GM23338 (cell line): ENCODE measurements at regions not wholly inside any gene's neighbourhood (a gene's known extent, or its start where the extent isn't known, plus 50 kb on each side); places are given as distances from the start of the nearest gene placed in this dataset.

Experiments used
- ATAC-seq: fragments of 200-7000 bp; cut with Tn5 transposase; 3 replicates; pipeline ENCODE4 v1.9.1; 2020
- DNase-seq: peaks from one replicate; pipeline ENCODE4 v3.0.0-alpha.2; 2015; ENCODE audit warnings: low spot score
- H2AFZ ChIP-seq: fragments of 200-600 bp; sonication (generic); 2 replicates; pipeline ENCODE4 v1.8.0; 2016; ENCODE audit warnings: antibody characterized with exemption, mild to moderate bottlenecking, moderate library complexity
- H3F3A ChIP-seq: fragments of 200-600 bp; sonication (generic); replicated peaks from 2 replicates; pipeline ENCODE4 v1.8.0; 2017; ENCODE audit warnings: antibody characterized with exemption, mixed run types, low read depth
- H3K27ac ChIP-seq: fragments of 200-600 bp; sonication (generic); 2 replicates; pipeline ENCODE4 v1.6.1; 2016; ENCODE audit warnings: low read depth
- H3K27me3 ChIP-seq: fragments of 200-600 bp; sonication (generic); 2 replicates; pipeline ENCODE4 v1.8.0; 2016; ENCODE audit warnings: mild to moderate bottlenecking, mixed run types, moderate library complexity; ENCODE audit not compliant: insufficient read depth
- H3K36me3 ChIP-seq: fragments of 200-600 bp; sonication (generic); 2 replicates; pipeline ENCODE4 v1.8.0; 2016; ENCODE audit warnings: mild to moderate bottlenecking; ENCODE audit not compliant: insufficient read depth
- H3K4me1 ChIP-seq: fragments of 200-600 bp; sonication (generic); 2 replicates; pipeline ENCODE4 v1.8.0; 2016; ENCODE audit warnings: mild to moderate bottlenecking, moderate library complexity; ENCODE audit not compliant: insufficient read depth
- H3K4me2 ChIP-seq: fragments of 200-600 bp; sonication (generic); 2 replicates; pipeline ENCODE4 v1.7.1; 2017; ENCODE audit warnings: mixed run types
- H3K4me3 ChIP-seq: fragments of 200-600 bp; sonication (generic); 2 replicates; pipeline ENCODE4 v1.6.1; 2016; ENCODE audit warnings: mixed run types
- H3K79me2 ChIP-seq: fragments of 200-600 bp; sonication (generic); replicated peaks from 2 replicates; pipeline ENCODE4 v1.8.0; 2017; ENCODE audit warnings: mild to moderate bottlenecking; ENCODE audit not compliant: insufficient read depth
- H3K9me2 ChIP-seq: fragments of 200-600 bp; sonication (generic); 2 replicates; pipeline ENCODE4 v1.8.0; 2017; ENCODE audit not compliant: insufficient read depth
- H4K20me1 ChIP-seq: fragments of 200-600 bp; sonication (generic); replicated peaks from 2 replicates; pipeline ENCODE4 v1.8.0; 2017; ENCODE audit warnings: mild to moderate bottlenecking; ENCODE audit not compliant: insufficient read depth
- H3K27ac Mint-ChIP-seq: 2 replicates; pipeline ENCODE4 v1.8.0; 2020; ENCODE audit warnings: inconsistent platforms, mild to moderate bottlenecking, moderate library complexity, mixed read lengths
- H3K27me3 Mint-ChIP-seq: 3 replicates; pipeline ENCODE4 v1.8.0; 2022; ENCODE audit warnings: low read depth, mild to moderate bottlenecking, moderate library complexity, mixed read lengths, inconsistent platforms; ENCODE audit not compliant: insufficient read depth, poor library complexity
- H3K36me3 Mint-ChIP-seq: 3 replicates; pipeline ENCODE4 v1.8.0; 2021; ENCODE audit warnings: low read depth, mild to moderate bottlenecking, inconsistent platforms, moderate library complexity, mixed read lengths
- H3K4me1 Mint-ChIP-seq: 3 replicates; pipeline ENCODE4 v1.8.0; 2020; ENCODE audit warnings: mild to moderate bottlenecking, inconsistent platforms, mixed read lengths
- H3K4me3 Mint-ChIP-seq: 3 replicates; pipeline ENCODE4 v1.8.0; 2021; ENCODE audit warnings: moderate library complexity, mild to moderate bottlenecking, inconsistent platforms, mixed read lengths
- H3K9me3 Mint-ChIP-seq: 3 replicates; pipeline ENCODE4 v1.8.0; 2020; ENCODE audit warnings: moderate library complexity, mild to moderate bottlenecking, inconsistent platforms, mixed read lengths
- CREB1 ChIP-seq: fragments of 250-450 bp; sonication (Bioruptor Pico); IDR thresholded peaks from 2 replicates; pipeline ENCODE4 v1.5.0; 2020; ENCODE audit warnings: low read depth, mild to moderate bottlenecking, moderate library complexity
- EZH2 ChIP-seq: fragments of 200-600 bp; sonication (generic); IDR thresholded peaks from one replicate; pipeline ENCODE4 v1.8.0; 2017; ENCODE audit warnings: antibody characterized with exemption, mild to moderate bottlenecking, low read depth; ENCODE audit not compliant: unreplicated experiment
- EZH2phosphoT487 ChIP-seq: fragments of 200-600 bp; sonication (generic); IDR thresholded peaks from one replicate; pipeline ENCODE4 v1.8.1; 2018; ENCODE audit warnings: antibody characterized with exemption; ENCODE audit not compliant: unreplicated experiment
- JUNB ChIP-seq: IDR thresholded peaks from one replicate; pipeline ENCODE4 v1.6.1; 2016; ENCODE audit warnings: antibody characterized with exemption; ENCODE audit not compliant: unreplicated experiment
- NANOG ChIP-seq: IDR thresholded peaks from 2 replicates; pipeline ENCODE4 v1.6.1; 2016; ENCODE audit warnings: antibody characterized with exemption, borderline replicate concordance
- POLR2AphosphoS5 ChIP-seq: IDR thresholded peaks from 2 replicates; pipeline ENCODE4 v1.6.1; 2016; ENCODE audit warnings: antibody characterized with exemption, low read depth
- STAT1 ChIP-seq: IDR thresholded peaks from one replicate; pipeline ENCODE4 v1.6.1; 2016; ENCODE audit warnings: antibody characterized with exemption; ENCODE audit not compliant: unreplicated experiment
- ZNF114 ChIP-seq: fragments of 250-450 bp; sonication (Bioruptor Pico); IDR thresholded peaks from 2 replicates; pipeline ENCODE4 v1.5.0; 2020; ENCODE audit warnings: mild to moderate bottlenecking, moderate library complexity
- ZNF331 ChIP-seq: fragments of 250-450 bp; sonication (Bioruptor Pico); IDR thresholded peaks from 2 replicates; pipeline ENCODE4 v1.5.0; 2020; ENCODE audit warnings: low read depth, mild to moderate bottlenecking, moderate library complexity
- TF ChIP-seq, protein P1 (sequence below): IDR thresholded peaks from one replicate; pipeline ENCODE4 v1.6.1; 2018; ENCODE audit warnings: antibody characterized with exemption; ENCODE audit not compliant: unreplicated experiment
- TF ChIP-seq, protein P2 (sequence below), 2 experiments: fragments of 200-600 bp in 1 of 2; sonication (generic) in 1 of 2; conservative IDR thresholded peaks; 2 replicates each; pipeline versions ENCODE4 v1.5.1 to v1.6.1; 2016 to 2017; ENCODE audit warnings: antibody characterized with exemption in 2 of 2, low read depth in 2 of 2, mild to moderate bottlenecking in 2 of 2, moderate library complexity in 1 of 2
- TF ChIP-seq, protein P3 (sequence below): IDR thresholded peaks from 2 replicates; pipeline ENCODE4 v1.6.1; 2016; ENCODE audit warnings: antibody characterized with exemption

DNA sequence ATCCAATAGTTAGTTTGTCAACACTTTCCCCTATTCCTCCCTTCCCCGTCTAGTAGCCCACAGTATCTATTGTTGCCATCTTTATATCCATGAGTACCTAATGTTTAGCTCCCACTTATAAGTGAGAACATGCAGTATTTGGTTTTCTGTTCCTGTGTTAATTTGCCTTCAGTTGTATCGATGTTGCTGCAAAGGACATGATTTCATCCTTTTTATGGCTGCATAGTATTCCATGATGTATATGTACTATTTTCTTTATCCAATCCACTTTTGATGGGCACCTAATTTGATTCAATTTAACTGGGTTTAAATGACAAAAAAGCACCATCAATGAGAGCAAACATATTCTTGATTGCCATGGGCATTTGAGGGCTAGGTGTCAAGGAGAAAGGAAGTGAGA, 321.5 kb upstream of the TBX18 start:
- Histone ChIP-seq H2AFZ (no peak overlapping the region), H3K27ac (no peak overlapping the region), H4K20me1 (no peaks in the 10 kb centered on the region), H3K4me3 (no peak overlapping the region), H3K9me2 (no peaks in the 10 kb centered on the region), H3K4me1 (no peaks in the 10 kb centered on the region), H3K4me2 (no peak overlapping the region), H3F3A (no peaks in the 10 kb centered on the region), H3K27me3 (no peaks in the 10 kb centered on the region), H3K36me3 (no peaks in the 10 kb centered on the region), H3K79me2 (no peaks in the 10 kb centered on the region)
- ATAC-seq (no peak), DNase-seq (no peak)
- no peak overlapping the region for H3K27ac Mint-ChIP-seq
- H3K36me3 Mint-ChIP-seq = no peaks in the 10 kb centered on the region
- H3K27me3 Mint-ChIP-seq = no peaks in the 10 kb centered on the region
- H3K4me3 Mint-ChIP-seq = no peak overlapping the region
- H3K9me3 Mint-ChIP-seq = no peaks in the 10 kb centered on the region
- no peaks in the 10 kb centered on the region for H3K4me1 Mint-ChIP-seq
- TF ChIP-seq ZNF114 (CRISPR knock-in tag) (no peak), NANOG (no peak), JUNB (no peak), STAT1 (no peak)

DNA sequence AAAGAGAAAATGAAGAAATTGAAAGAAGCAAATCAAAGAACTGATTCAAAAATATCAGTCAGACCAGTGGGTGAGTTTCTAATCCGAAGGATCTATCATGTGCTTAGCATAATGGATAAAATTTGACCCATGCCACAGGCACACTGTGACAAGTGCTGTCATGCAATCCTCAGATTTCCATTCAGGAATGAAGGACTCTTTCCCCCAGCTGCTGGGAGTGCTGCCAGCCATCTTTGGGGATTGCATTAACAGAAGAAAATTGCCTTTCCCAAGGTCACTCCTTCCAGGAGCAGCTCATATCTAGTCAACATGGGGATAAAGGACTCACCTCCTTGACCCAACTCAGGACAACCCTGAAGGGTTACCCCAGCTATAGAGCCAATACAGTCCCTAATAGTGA, 316.7 kb upstream of the TBX18 start:
- H3K4me3 Mint-ChIP-seq = no peak overlapping the region
- Histone ChIP-seq H2AFZ (no peak overlapping the region), H4K20me1 (no peaks in the 10 kb centered on the region), H3K27ac (no peak overlapping the region), H3K27me3 (no peaks in the 10 kb centered on the region), H3K4me3 (no peak overlapping the region), H3K4me1 (no peaks in the 10 kb centered on the region), H3K9me2 (no peaks in the 10 kb centered on the region), H3K79me2 (no peaks in the 10 kb centered on the region), H3K36me3 (no peaks in the 10 kb centered on the region), H3K4me2 (no peak overlapping the region), H3F3A (no peaks in the 10 kb centered on the region)
- no peaks in the 10 kb centered on the region for H3K4me1 Mint-ChIP-seq
- DNase-seq (no peak), ATAC-seq (no peak)
- no peak overlapping the region for H3K27ac Mint-ChIP-seq
- no peaks in the 10 kb centered on the region for H3K27me3 Mint-ChIP-seq
- H3K36me3 Mint-ChIP-seq = no peaks in the 10 kb centered on the region
- H3K9me3 Mint-ChIP-seq = no peaks in the 10 kb centered on the region
- TF ChIP-seq NANOG (no peak), EZH2 (no peak), ZNF114 (CRISPR knock-in tag) (no peak), POLR2AphosphoS5 (no peak), ZNF331 (CRISPR knock-in tag) (no peak), JUNB (no peak), CREB1 (CRISPR knock-in tag) (no peak), EZH2phosphoT487 (no peak), STAT1 (no peak)
- TF ChIP-seq, protein P1, sequence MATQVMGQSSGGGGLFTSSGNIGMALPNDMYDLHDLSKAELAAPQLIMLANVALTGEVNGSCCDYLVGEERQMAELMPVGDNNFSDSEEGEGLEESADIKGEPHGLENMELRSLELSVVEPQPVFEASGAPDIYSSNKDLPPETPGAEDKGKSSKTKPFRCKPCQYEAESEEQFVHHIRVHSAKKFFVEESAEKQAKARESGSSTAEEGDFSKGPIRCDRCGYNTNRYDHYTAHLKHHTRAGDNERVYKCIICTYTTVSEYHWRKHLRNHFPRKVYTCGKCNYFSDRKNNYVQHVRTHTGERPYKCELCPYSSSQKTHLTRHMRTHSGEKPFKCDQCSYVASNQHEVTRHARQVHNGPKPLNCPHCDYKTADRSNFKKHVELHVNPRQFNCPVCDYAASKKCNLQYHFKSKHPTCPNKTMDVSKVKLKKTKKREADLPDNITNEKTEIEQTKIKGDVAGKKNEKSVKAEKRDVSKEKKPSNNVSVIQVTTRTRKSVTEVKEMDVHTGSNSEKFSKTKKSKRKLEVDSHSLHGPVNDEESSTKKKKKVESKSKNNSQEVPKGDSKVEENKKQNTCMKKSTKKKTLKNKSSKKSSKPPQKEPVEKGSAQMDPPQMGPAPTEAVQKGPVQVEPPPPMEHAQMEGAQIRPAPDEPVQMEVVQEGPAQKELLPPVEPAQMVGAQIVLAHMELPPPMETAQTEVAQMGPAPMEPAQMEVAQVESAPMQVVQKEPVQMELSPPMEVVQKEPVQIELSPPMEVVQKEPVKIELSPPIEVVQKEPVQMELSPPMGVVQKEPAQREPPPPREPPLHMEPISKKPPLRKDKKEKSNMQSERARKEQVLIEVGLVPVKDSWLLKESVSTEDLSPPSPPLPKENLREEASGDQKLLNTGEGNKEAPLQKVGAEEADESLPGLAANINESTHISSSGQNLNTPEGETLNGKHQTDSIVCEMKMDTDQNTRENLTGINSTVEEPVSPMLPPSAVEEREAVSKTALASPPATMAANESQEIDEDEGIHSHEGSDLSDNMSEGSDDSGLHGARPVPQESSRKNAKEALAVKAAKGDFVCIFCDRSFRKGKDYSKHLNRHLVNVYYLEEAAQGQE = no peak
- TF ChIP-seq, protein P2, sequence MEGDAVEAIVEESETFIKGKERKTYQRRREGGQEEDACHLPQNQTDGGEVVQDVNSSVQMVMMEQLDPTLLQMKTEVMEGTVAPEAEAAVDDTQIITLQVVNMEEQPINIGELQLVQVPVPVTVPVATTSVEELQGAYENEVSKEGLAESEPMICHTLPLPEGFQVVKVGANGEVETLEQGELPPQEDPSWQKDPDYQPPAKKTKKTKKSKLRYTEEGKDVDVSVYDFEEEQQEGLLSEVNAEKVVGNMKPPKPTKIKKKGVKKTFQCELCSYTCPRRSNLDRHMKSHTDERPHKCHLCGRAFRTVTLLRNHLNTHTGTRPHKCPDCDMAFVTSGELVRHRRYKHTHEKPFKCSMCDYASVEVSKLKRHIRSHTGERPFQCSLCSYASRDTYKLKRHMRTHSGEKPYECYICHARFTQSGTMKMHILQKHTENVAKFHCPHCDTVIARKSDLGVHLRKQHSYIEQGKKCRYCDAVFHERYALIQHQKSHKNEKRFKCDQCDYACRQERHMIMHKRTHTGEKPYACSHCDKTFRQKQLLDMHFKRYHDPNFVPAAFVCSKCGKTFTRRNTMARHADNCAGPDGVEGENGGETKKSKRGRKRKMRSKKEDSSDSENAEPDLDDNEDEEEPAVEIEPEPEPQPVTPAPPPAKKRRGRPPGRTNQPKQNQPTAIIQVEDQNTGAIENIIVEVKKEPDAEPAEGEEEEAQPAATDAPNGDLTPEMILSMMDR (conservative IDR thresholded peaks at IDR 0.05; ENCODE audit: low read depth in 2 of 2) = no peak
- TF ChIP-seq, protein P3, sequence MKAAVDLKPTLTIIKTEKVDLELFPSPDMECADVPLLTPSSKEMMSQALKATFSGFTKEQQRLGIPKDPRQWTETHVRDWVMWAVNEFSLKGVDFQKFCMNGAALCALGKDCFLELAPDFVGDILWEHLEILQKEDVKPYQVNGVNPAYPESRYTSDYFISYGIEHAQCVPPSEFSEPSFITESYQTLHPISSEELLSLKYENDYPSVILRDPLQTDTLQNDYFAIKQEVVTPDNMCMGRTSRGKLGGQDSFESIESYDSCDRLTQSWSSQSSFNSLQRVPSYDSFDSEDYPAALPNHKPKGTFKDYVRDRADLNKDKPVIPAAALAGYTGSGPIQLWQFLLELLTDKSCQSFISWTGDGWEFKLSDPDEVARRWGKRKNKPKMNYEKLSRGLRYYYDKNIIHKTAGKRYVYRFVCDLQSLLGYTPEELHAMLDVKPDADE = no peak
